ENCODE measurements at regions not wholly inside any gene's neighbourhood (a gene's known extent, or its start where the extent isn't known, plus 50 kb on each side); places are given as distances from the start of the nearest gene placed in this dataset.

GRCh38 chr20:19945732-19946670 lies 71.2 kb upstream of the NAA20 start:
- no peak overlapping the region for H3K27ac ChIP-seq (ENCODE audit: low read length)
- H3K9ac ChIP-seq (ENCODE audit: low read length), result no peak overlapping the region
- no peaks in the 10 kb centered on the region for H3K27me3 ChIP-seq (ENCODE audit: control insufficient read depth, insufficient read depth, low read length)
- H3K4me3 ChIP-seq (ENCODE audit: low read length), result no peak overlapping the region
- no peaks in the 10 kb centered on the region for H3K36me3 ChIP-seq (ENCODE audit: control insufficient read depth, low read depth, low read length)
- no peaks in the 10 kb centered on the region for H3K4me1 ChIP-seq (ENCODE audit: control insufficient read depth, low read depth, low read length)
- H3K9me3 ChIP-seq (ENCODE audit: control insufficient read depth, low read depth, low read length), result no peaks in the 10 kb centered on the region

GRCh38 chr20:19947611-19948264 lies 69.4 kb upstream of the NAA20 start:
- no peak overlapping the region for H3K9ac ChIP-seq (ENCODE audit: low read length)
- no peak overlapping the region for H3K4me3 ChIP-seq (ENCODE audit: low read length)
- no peak overlapping the region for H3K27ac ChIP-seq (ENCODE audit: low read length)
- no peaks in the 10 kb centered on the region for H3K36me3 ChIP-seq (ENCODE audit: control insufficient read depth, low read depth, low read length)
- no peaks in the 10 kb centered on the region for H3K4me1 ChIP-seq (ENCODE audit: control insufficient read depth, low read depth, low read length)
- no peaks in the 10 kb centered on the region for H3K9me3 ChIP-seq (ENCODE audit: control insufficient read depth, low read depth, low read length)
- no peaks in the 10 kb centered on the region for H3K27me3 ChIP-seq (ENCODE audit: control insufficient read depth, insufficient read depth, low read length)

GRCh38 chr20:19949195-19949867 lies 67.8 kb upstream of the NAA20 start:
- Histone ChIP-seq H3K4me3 (ENCODE audit: low read length) (no peak overlapping the region), H3K36me3 (ENCODE audit: control insufficient read depth, low read depth, low read length) (no peaks in the 10 kb centered on the region), H3K4me1 (ENCODE audit: control insufficient read depth, low read depth, low read length) (no peaks in the 10 kb centered on the region), H3K9ac (ENCODE audit: low read length) (no peak overlapping the region), H3K27ac (ENCODE audit: low read length) (no peak overlapping the region), H3K27me3 (ENCODE audit: control insufficient read depth, insufficient read depth, low read length) (no peaks in the 10 kb centered on the region), H3K9me3 (ENCODE audit: control insufficient read depth, low read depth, low read length) (no peaks in the 10 kb centered on the region)

- H3K27me3 ChIP-seq (ENCODE audit: control insufficient read depth, insufficient read depth, low read length), result no peaks in the 10 kb centered on the region
- H3K9me3 ChIP-seq (ENCODE audit: control insufficient read depth, low read depth, low read length), result no peaks in the 10 kb centered on the region
- H3K4me3 ChIP-seq (ENCODE audit: low read length), result no peak overlapping the region
- H3K27ac ChIP-seq (ENCODE audit: low read length), result no peak overlapping the region
- H3K9ac ChIP-seq (ENCODE audit: low read length), result no peak overlapping the region
- H3K36me3 ChIP-seq (ENCODE audit: control insufficient read depth, low read depth, low read length), result no peaks in the 10 kb centered on the region
- no peaks in the 10 kb centered on the region for H3K4me1 ChIP-seq (ENCODE audit: control insufficient read depth, low read depth, low read length)
Observed at GRCh38 chr20:19950042-19950441, 67.1 kb upstream of the NAA20 start.

GRCh38 chr20:19952392-19952791 lies 64.8 kb upstream of the NAA20 start:
- H3K4me1 ChIP-seq (ENCODE audit: control insufficient read depth, low read depth, low read length), result no peaks in the 10 kb centered on the region

GRCh38 chr20:19953606-19954005 lies 63.6 kb upstream of the NAA20 start:
- Histone ChIP-seq H3K27ac (ENCODE audit: low read length) (no peak overlapping the region), H3K9ac (ENCODE audit: low read length) (no peak overlapping the region), H3K36me3 (ENCODE audit: control insufficient read depth, low read depth, low read length) (no peaks in the 10 kb centered on the region), H3K27me3 (ENCODE audit: control insufficient read depth, insufficient read depth, low read length) (no peaks in the 10 kb centered on the region), H3K9me3 (ENCODE audit: control insufficient read depth, low read depth, low read length) (no peaks in the 10 kb centered on the region), H3K4me1 (ENCODE audit: control insufficient read depth, low read depth, low read length) (peaks cover 7% of the 10 kb centered on the region), H3K4me3 (ENCODE audit: low read length) (no peak overlapping the region)

More at GRCh38 chr20:19952392-19952791, 64.8 kb upstream of the NAA20 start:
- no peak overlapping the region for H3K4me3 ChIP-seq (ENCODE audit: low read length)
- H3K9me3 ChIP-seq (ENCODE audit: control insufficient read depth, low read depth, low read length), result no peaks in the 10 kb centered on the region
- no peak overlapping the region for H3K27ac ChIP-seq (ENCODE audit: low read length)
- H3K36me3 ChIP-seq (ENCODE audit: control insufficient read depth, low read depth, low read length), result no peaks in the 10 kb centered on the region
- H3K27me3 ChIP-seq (ENCODE audit: control insufficient read depth, insufficient read depth, low read length), result no peaks in the 10 kb centered on the region
- H3K9ac ChIP-seq (ENCODE audit: low read length), result no peak overlapping the region

GRCh38 chr20:19956976-19957375 lies 60.2 kb upstream of the NAA20 start:
- Histone ChIP-seq H3K4me1 (ENCODE audit: control insufficient read depth, low read depth, low read length) (peaks cover 25% of the 10 kb centered on the region), H3K4me3 (ENCODE audit: low read length) (no peak overlapping the region), H3K27me3 (ENCODE audit: control insufficient read depth, insufficient read depth, low read length) (no peaks in the 10 kb centered on the region), H3K9ac (ENCODE audit: low read length) (no peak overlapping the region), H3K9me3 (ENCODE audit: control insufficient read depth, low read depth, low read length) (no peaks in the 10 kb centered on the region), H3K36me3 (ENCODE audit: control insufficient read depth, low read depth, low read length) (no peaks in the 10 kb centered on the region), H3K27ac (ENCODE audit: low read length) (no peak overlapping the region)

- Histone ChIP-seq H3K4me1 (ENCODE audit: control insufficient read depth, low read depth, low read length) (peaks cover 25% of the 10 kb centered on the region), H3K27ac (ENCODE audit: low read length) (no peak overlapping the region), H3K36me3 (ENCODE audit: control insufficient read depth, low read depth, low read length) (no peaks in the 10 kb centered on the region), H3K27me3 (ENCODE audit: control insufficient read depth, insufficient read depth, low read length) (no peaks in the 10 kb centered on the region), H3K9me3 (ENCODE audit: control insufficient read depth, low read depth, low read length) (no peaks in the 10 kb centered on the region), H3K4me3 (ENCODE audit: low read length) (no peak overlapping the region), H3K9ac (ENCODE audit: low read length) (no peak overlapping the region)
Observed at GRCh38 chr20:19958219-19958618, 58.9 kb upstream of the NAA20 start.

GRCh38 chr20:19958928-19959327 lies 58.2 kb upstream of the NAA20 start:
- Histone ChIP-seq H3K9me3 (ENCODE audit: control insufficient read depth, low read depth, low read length) (no peaks in the 10 kb centered on the region), H3K4me3 (ENCODE audit: low read length) (peak overlapping the region; percentile 7), H3K36me3 (ENCODE audit: control insufficient read depth, low read depth, low read length) (no peaks in the 10 kb centered on the region), H3K4me1 (ENCODE audit: control insufficient read depth, low read depth, low read length) (peaks cover 25% of the 10 kb centered on the region), H3K27me3 (ENCODE audit: control insufficient read depth, insufficient read depth, low read length) (no peaks in the 10 kb centered on the region), H3K27ac (ENCODE audit: low read length) (no peak overlapping the region), H3K9ac (ENCODE audit: low read length) (no peak overlapping the region)

GRCh38 chr20:19960745-19961144 lies 56.4 kb upstream of the NAA20 start:
- H3K9me3 ChIP-seq (ENCODE audit: control insufficient read depth, low read depth, low read length), result no peaks in the 10 kb centered on the region
- no peaks in the 10 kb centered on the region for H3K27me3 ChIP-seq (ENCODE audit: control insufficient read depth, insufficient read depth, low read length)
- H3K4me1 ChIP-seq (ENCODE audit: control insufficient read depth, low read depth, low read length), result peaks cover 25% of the 10 kb centered on the region
- no peak overlapping the region for H3K27ac ChIP-seq (ENCODE audit: low read length)
- H3K4me3 ChIP-seq (ENCODE audit: low read length), result no peak overlapping the region
- no peaks in the 10 kb centered on the region for H3K36me3 ChIP-seq (ENCODE audit: control insufficient read depth, low read depth, low read length)
- H3K9ac ChIP-seq (ENCODE audit: low read length), result no peak overlapping the region

GRCh38 chr20:19961293-19961692 lies 55.9 kb upstream of the NAA20 start:
- no peak overlapping the region for H3K27ac ChIP-seq (ENCODE audit: low read length)
- H3K9me3 ChIP-seq (ENCODE audit: control insufficient read depth, low read depth, low read length), result no peaks in the 10 kb centered on the region
- H3K9ac ChIP-seq (ENCODE audit: low read length), result no peak overlapping the region
- H3K36me3 ChIP-seq (ENCODE audit: control insufficient read depth, low read depth, low read length), result no peaks in the 10 kb centered on the region
- H3K4me1 ChIP-seq (ENCODE audit: control insufficient read depth, low read depth, low read length), result peaks cover 25% of the 10 kb centered on the region
- no peak overlapping the region for H3K4me3 ChIP-seq (ENCODE audit: low read length)
- no peaks in the 10 kb centered on the region for H3K27me3 ChIP-seq (ENCODE audit: control insufficient read depth, insufficient read depth, low read length)
